ENCODE measurements at regions not wholly inside any gene's neighbourhood (a gene's known extent, or its start where the extent isn't known, plus 50 kb on each side); places are given as distances from the start of the nearest gene placed in this dataset.

GRCh38 chr18:57214976-57215375, 68.1 kb downstream of the BOD1L2 start:
- TF ChIP-seq, protein P1, sequence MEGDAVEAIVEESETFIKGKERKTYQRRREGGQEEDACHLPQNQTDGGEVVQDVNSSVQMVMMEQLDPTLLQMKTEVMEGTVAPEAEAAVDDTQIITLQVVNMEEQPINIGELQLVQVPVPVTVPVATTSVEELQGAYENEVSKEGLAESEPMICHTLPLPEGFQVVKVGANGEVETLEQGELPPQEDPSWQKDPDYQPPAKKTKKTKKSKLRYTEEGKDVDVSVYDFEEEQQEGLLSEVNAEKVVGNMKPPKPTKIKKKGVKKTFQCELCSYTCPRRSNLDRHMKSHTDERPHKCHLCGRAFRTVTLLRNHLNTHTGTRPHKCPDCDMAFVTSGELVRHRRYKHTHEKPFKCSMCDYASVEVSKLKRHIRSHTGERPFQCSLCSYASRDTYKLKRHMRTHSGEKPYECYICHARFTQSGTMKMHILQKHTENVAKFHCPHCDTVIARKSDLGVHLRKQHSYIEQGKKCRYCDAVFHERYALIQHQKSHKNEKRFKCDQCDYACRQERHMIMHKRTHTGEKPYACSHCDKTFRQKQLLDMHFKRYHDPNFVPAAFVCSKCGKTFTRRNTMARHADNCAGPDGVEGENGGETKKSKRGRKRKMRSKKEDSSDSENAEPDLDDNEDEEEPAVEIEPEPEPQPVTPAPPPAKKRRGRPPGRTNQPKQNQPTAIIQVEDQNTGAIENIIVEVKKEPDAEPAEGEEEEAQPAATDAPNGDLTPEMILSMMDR (conservative IDR thresholded peaks at IDR 0.05 in 1 of 2, IDR thresholded peaks at IDR 0.05 in 1 of 2; ENCODE audit: extremely low read depth in 1 of 2, insufficient read depth in 1 of 2, low read depth in 1 of 2, low read length in 2 of 2) = no peak
- TF ChIP-seq EZH2 (IDR thresholded peaks at IDR 0.05; ENCODE audit: borderline replicate concordance, low read length) = no peak

Data from mammary epithelial cell (primary cell).